ENCODE measurements at regions not wholly inside any gene's neighbourhood (a gene's known extent, or its start where the extent isn't known, plus 50 kb on each side); places are given as distances from the start of the nearest gene placed in this dataset.

- H3K36me3 ChIP-seq (ENCODE audit: insufficient read depth, low read length): no peaks in the 10 kb centered on the region
These were observed 142.7 kb downstream of the CCDC71L start for GRCh38 chr7:106518239-106518638.

GRCh38 chr7:106517508-106517907, 143.4 kb downstream of the CCDC71L start:
- Histone ChIP-seq H3K79me2 (ENCODE audit: insufficient read depth, low read length) (no peaks in the 10 kb centered on the region), H3K27me3 (ENCODE audit: insufficient read depth, low read length) (no peaks in the 10 kb centered on the region), H3F3A (ENCODE audit: insufficient read depth, low read length) (no peaks in the 10 kb centered on the region), H3K4me3 (ENCODE audit: low read depth, low read length, poor library complexity, severe bottlenecking) (no peak overlapping the region), H3K9me3 (ENCODE audit: low read length) (no peaks in the 10 kb centered on the region), H2AFZ (ENCODE audit: low read length) (no peak overlapping the region), H3K27ac (ENCODE audit: low read depth, low read length, poor library complexity, severe bottlenecking) (no peak overlapping the region), H3K4me1 (ENCODE audit: insufficient read depth, low read length, severe bottlenecking) (no peaks in the 10 kb centered on the region), H3K9ac (ENCODE audit: low read length) (no peak overlapping the region), H3K36me3 (ENCODE audit: insufficient read depth, low read length) (no peaks in the 10 kb centered on the region), H3K4me2 (ENCODE audit: low read length) (no peak overlapping the region), H3K9me2 (ENCODE audit: low read depth, low read length) (no peaks in the 10 kb centered on the region), H4K20me1 (ENCODE audit: insufficient read depth, low read length) (no peaks in the 10 kb centered on the region)
- no peak for TF ChIP-seq EZH2 (IDR thresholded peaks at IDR 0.05; ENCODE audit: borderline replicate concordance, low read length)
- TF ChIP-seq CTCF (IDR thresholded peaks at IDR 0.05; ENCODE audit: low read length): no peak

More at GRCh38 chr7:106518239-106518638, 142.7 kb downstream of the CCDC71L start:
- no peak overlapping the region for H3K4me3 ChIP-seq (ENCODE audit: low read depth, low read length, poor library complexity, severe bottlenecking)
- H3K9me2 ChIP-seq (ENCODE audit: low read depth, low read length): no peaks in the 10 kb centered on the region
- H3K4me2 ChIP-seq (ENCODE audit: low read length): no peak overlapping the region
- H3K9me3 ChIP-seq (ENCODE audit: low read length): no peaks in the 10 kb centered on the region
- H4K20me1 ChIP-seq (ENCODE audit: insufficient read depth, low read length): no peaks in the 10 kb centered on the region
- H3K27ac ChIP-seq (ENCODE audit: low read depth, low read length, poor library complexity, severe bottlenecking): no peak overlapping the region
- H3K27me3 ChIP-seq (ENCODE audit: insufficient read depth, low read length): no peaks in the 10 kb centered on the region
- H3F3A ChIP-seq (ENCODE audit: insufficient read depth, low read length): no peaks in the 10 kb centered on the region
- no peak overlapping the region for H3K9ac ChIP-seq (ENCODE audit: low read length)
- no peak overlapping the region for H2AFZ ChIP-seq (ENCODE audit: low read length)
- H3K4me1 ChIP-seq (ENCODE audit: insufficient read depth, low read length, severe bottlenecking): no peaks in the 10 kb centered on the region
- H3K79me2 ChIP-seq (ENCODE audit: insufficient read depth, low read length): no peaks in the 10 kb centered on the region
- TF ChIP-seq CTCF (IDR thresholded peaks at IDR 0.05; ENCODE audit: low read length) (no peak), EZH2 (IDR thresholded peaks at IDR 0.05; ENCODE audit: borderline replicate concordance, low read length) (no peak)

- no peaks in the 10 kb centered on the region for H3K36me3 ChIP-seq (ENCODE audit: insufficient read depth, low read length)
- H3K9ac ChIP-seq (ENCODE audit: low read length): no peak overlapping the region
- no peaks in the 10 kb centered on the region for H3F3A ChIP-seq (ENCODE audit: insufficient read depth, low read length)
- H3K27me3 ChIP-seq (ENCODE audit: insufficient read depth, low read length): no peaks in the 10 kb centered on the region
- no peaks in the 10 kb centered on the region for H3K4me1 ChIP-seq (ENCODE audit: insufficient read depth, low read length, severe bottlenecking)
- no peak overlapping the region for H2AFZ ChIP-seq (ENCODE audit: low read length)
- no peaks in the 10 kb centered on the region for H3K9me2 ChIP-seq (ENCODE audit: low read depth, low read length)
- TF ChIP-seq EZH2 (IDR thresholded peaks at IDR 0.05; ENCODE audit: borderline replicate concordance, low read length) (no peak), CTCF (IDR thresholded peaks at IDR 0.05; ENCODE audit: low read length) (no peak)
- no peak overlapping the region for H3K4me3 ChIP-seq (ENCODE audit: low read depth, low read length, poor library complexity, severe bottlenecking)
- no peaks in the 10 kb centered on the region for H3K79me2 ChIP-seq (ENCODE audit: insufficient read depth, low read length)
- no peak overlapping the region for H3K4me2 ChIP-seq (ENCODE audit: low read length)
- no peaks in the 10 kb centered on the region for H3K9me3 ChIP-seq (ENCODE audit: low read length)
- H3K27ac ChIP-seq (ENCODE audit: low read depth, low read length, poor library complexity, severe bottlenecking): no peak overlapping the region
- H4K20me1 ChIP-seq (ENCODE audit: insufficient read depth, low read length): no peaks in the 10 kb centered on the region
These were observed 145.6 kb downstream of the CCDC71L start for GRCh38 chr7:106515321-106515720.
